Body of pancreas (tissue), 4 donors: ENCODE measurements at regions not wholly inside any gene's neighbourhood (a gene's known extent, or its start where the extent isn't known, plus 50 kb on each side); places are given as distances from the start of the nearest gene placed in this dataset.

ENCODE experiments used
- CTCF ChIP-seq, 7 experiments: fragments of 450-650 bp in 4 of 7; fragments of 200-600 bp in 3 of 7; sonication (generic) in 3 of 7; IDR thresholded peaks; one replicate each; pipeline ENCODE4 v1.5.1; 2016 to 2019; ENCODE audit warnings: antibody characterized with exemption in 7 of 7
- POLR2A ChIP-seq, 3 donors: fragments of 450-650 bp; IDR thresholded peaks; one replicate each; pipeline ENCODE4 v1.6.1; 2016; ENCODE audit warnings: antibody characterized with exemption in 3 of 3, mild to moderate bottlenecking in 2 of 3

GRCh38 chr1:68677684-68678351, 180.9 kb upstream of the DEPDC1 start:
- TF ChIP-seq CTCF (IDR thresholded peaks at IDR 0.05) (no peak), POLR2A (IDR thresholded peaks at IDR 0.05) (no peak)
